ENCODE measurements at regions not wholly inside any gene's neighbourhood (a gene's known extent, or its start where the extent isn't known, plus 50 kb on each side); places are given as distances from the start of the nearest gene placed in this dataset.

- no peak for TF ChIP-seq PHF8 (IDR thresholded peaks at IDR 0.05; ENCODE audit: borderline replicate concordance, low read depth)
- TF ChIP-seq, protein P1, sequence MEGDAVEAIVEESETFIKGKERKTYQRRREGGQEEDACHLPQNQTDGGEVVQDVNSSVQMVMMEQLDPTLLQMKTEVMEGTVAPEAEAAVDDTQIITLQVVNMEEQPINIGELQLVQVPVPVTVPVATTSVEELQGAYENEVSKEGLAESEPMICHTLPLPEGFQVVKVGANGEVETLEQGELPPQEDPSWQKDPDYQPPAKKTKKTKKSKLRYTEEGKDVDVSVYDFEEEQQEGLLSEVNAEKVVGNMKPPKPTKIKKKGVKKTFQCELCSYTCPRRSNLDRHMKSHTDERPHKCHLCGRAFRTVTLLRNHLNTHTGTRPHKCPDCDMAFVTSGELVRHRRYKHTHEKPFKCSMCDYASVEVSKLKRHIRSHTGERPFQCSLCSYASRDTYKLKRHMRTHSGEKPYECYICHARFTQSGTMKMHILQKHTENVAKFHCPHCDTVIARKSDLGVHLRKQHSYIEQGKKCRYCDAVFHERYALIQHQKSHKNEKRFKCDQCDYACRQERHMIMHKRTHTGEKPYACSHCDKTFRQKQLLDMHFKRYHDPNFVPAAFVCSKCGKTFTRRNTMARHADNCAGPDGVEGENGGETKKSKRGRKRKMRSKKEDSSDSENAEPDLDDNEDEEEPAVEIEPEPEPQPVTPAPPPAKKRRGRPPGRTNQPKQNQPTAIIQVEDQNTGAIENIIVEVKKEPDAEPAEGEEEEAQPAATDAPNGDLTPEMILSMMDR (IDR thresholded peaks at IDR 0.05) = no peak
Observed at GRCh38 chr1:93013145-93014065, 52.1 kb upstream of the DIPK1A start.

All from A549 (cell line).